ENCODE measurements at regions not wholly inside any gene's neighbourhood (a gene's known extent, or its start where the extent isn't known, plus 50 kb on each side); places are given as distances from the start of the nearest gene placed in this dataset.
A peak's percentile ranks its signal among the peaks of the same experiment; 100 is the strongest.

DNA sequence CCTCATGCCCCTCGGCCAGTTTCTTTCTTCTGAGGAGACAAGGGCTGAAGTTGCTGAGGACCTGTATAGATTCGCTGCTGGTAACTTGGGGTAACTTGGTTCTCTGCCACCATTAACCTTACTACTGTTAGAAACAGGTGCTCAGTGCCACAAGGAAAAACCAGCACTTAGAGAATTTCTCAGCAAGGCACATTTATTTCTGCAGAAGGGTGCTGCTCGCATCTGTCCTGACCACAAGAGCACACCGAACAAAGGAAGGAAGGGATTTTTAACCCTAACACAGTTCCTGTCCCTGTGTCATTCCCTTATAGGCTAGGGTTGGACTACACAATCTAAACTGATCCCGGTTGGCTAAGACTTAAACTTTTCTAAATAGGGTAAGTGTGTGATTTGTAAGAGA, 154.1 kb downstream of the SOCS6 start:
- Histone ChIP-seq H3K4me2 (ENCODE audit: low read depth, low read length) (no peak overlapping the region), H3K27ac (ENCODE audit: extremely low read length, insufficient read depth, low read length) (no peak overlapping the region), H3K79me2 (ENCODE audit: insufficient read depth, low read length) (no peaks in the 10 kb centered on the region), H3K36me3 (replicated peaks in 1 of 2; ENCODE audit: control insufficient read depth in 1 of 2, insufficient read depth in 2 of 2, low read length in 2 of 2) (no peaks in the 10 kb centered on the region), H3K4me3 (replicated peaks in 1 of 3; ENCODE audit: insufficient read depth in 1 of 3, low read depth in 2 of 3, low read length in 3 of 3) (no peak overlapping the region), H3K4me1 (ENCODE audit: insufficient read depth, low read length) (peaks cover 31% of the 10 kb centered on the region), H3K27me3 (ENCODE audit: control insufficient read depth in 1 of 2, insufficient read depth in 2 of 2, low read length in 2 of 2) (no peaks in the 10 kb centered on the region), H3K9ac (ENCODE audit: insufficient read depth, low read depth, low read length) (no peak overlapping the region), H4K20me1 (ENCODE audit: insufficient read depth, low read length) (no peaks in the 10 kb centered on the region), H3K9me3 (ENCODE audit: low read length) (peaks cover 28% of the 10 kb centered on the region), H2AFZ (ENCODE audit: low read length) (no peak overlapping the region)
- DNase-seq (ENCODE audit: low spot score): no peak
- in situ Hi-C loops (cut with HindIII; ENCODE audit: extremely low pct_ligation_motif_present, low pct_unique_long_range_greater_than_20kb) (no loop called here), intact Hi-C loops (cut with micrococcal nuclease; ENCODE audit: unreplicated experiment) (no loop called here)
- TF ChIP-seq ZNF562 (CRISPR knock-in tag; IDR thresholded peaks at IDR 0.05; ENCODE audit: borderline replicate concordance) (peak; percentile 97), SOX5 (CRISPR knock-in tag; IDR thresholded peaks at IDR 0.05; ENCODE audit: borderline replicate concordance) (no peak), ZNF747 (CRISPR knock-in tag; IDR thresholded peaks at IDR 0.05; ENCODE audit: borderline replicate concordance) (no peak), RFX3 (CRISPR knock-in tag; IDR thresholded peaks at IDR 0.05) (no peak), SRSF4 (IDR thresholded peaks at IDR 0.05; ENCODE audit: low read depth, low read length, poor library complexity, severe bottlenecking) (no peak), ZNF768 (CRISPR knock-in tag; IDR thresholded peaks at IDR 0.05) (no peak), SETDB1 (CRISPR knock-in tag; IDR thresholded peaks at IDR 0.05; ENCODE audit: borderline replicate concordance) (peak; percentile 69; the same call in 1 of the 2 replicates), ZBTB21 (CRISPR knock-in tag; IDR thresholded peaks at IDR 0.05) (no peak), BHLHE40 (IDR thresholded peaks at IDR 0.05; ENCODE audit: low read length) (no peak), ZMYM2 (CRISPR knock-in tag; IDR thresholded peaks at IDR 0.05) (0 out of 2 replicates have a peak, but pooled peaks have one; percentile 26), MEIS1 (CRISPR knock-in tag; IDR thresholded peaks at IDR 0.05; ENCODE audit: borderline replicate concordance) (no peak)
- TF ChIP-seq, protein P1, sequence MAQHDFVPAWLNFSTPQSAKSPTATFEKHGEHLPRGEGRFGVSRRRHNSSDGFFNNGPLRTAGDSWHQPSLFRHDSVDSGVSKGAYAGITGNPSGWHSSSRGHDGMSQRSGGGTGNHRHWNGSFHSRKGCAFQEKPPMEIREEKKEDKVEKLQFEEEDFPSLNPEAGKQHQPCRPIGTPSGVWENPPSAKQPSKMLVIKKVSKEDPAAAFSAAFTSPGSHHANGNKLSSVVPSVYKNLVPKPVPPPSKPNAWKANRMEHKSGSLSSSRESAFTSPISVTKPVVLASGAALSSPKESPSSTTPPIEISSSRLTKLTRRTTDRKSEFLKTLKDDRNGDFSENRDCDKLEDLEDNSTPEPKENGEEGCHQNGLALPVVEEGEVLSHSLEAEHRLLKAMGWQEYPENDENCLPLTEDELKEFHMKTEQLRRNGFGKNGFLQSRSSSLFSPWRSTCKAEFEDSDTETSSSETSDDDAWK (CRISPR knock-in tag; IDR thresholded peaks at IDR 0.05): no peak
- TF ChIP-seq, protein P2, sequence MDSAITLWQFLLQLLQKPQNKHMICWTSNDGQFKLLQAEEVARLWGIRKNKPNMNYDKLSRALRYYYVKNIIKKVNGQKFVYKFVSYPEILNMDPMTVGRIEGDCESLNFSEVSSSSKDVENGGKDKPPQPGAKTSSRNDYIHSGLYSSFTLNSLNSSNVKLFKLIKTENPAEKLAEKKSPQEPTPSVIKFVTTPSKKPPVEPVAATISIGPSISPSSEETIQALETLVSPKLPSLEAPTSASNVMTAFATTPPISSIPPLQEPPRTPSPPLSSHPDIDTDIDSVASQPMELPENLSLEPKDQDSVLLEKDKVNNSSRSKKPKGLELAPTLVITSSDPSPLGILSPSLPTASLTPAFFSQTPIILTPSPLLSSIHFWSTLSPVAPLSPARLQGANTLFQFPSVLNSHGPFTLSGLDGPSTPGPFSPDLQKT (CRISPR knock-in tag; IDR thresholded peaks at IDR 0.05; ENCODE audit: borderline replicate concordance): no peak
- TF ChIP-seq, protein P3, sequence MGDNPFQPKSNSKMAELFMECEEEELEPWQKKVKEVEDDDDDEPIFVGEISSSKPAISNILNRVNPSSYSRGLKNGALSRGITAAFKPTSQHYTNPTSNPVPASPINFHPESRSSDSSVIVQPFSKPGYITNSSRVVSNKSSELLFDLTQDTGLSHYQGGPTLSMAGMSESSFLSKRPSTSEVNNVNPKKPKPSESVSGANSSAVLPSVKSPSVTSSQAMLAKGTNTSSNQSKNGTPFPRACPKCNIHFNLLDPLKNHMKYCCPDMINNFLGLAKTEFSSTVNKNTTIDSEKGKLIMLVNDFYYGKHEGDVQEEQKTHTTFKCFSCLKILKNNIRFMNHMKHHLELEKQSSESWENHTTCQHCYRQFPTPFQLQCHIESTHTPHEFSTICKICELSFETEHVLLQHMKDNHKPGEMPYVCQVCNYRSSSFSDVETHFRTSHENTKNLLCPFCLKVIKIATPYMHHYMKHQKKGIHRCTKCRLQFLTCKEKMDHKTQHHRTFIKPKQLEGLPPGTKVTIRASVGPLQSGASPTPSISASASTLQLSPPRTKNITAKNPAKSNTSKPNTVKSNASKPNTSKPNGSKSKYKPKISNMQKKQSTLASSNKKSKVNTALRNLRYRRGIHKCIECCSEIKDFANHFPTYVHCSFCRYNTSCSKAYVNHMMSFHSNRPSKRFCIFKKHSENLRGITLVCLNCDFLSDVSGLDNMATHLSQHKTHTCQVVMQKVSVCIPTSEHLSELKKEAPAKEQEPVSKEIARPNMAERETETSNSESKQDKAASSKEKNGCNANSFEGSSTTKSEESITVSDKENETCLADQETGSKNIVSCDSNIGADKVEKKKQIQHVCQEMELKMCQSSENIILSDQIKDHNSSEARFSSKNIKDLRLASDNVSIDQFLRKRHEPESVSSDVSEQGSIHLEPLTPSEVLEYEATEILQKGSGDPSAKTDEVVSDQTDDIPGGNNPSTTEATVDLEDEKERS (CRISPR knock-in tag; IDR thresholded peaks at IDR 0.05): 0 out of 2 replicates have a peak, but pooled peaks have one; percentile 68
- TF ChIP-seq, protein P4, sequence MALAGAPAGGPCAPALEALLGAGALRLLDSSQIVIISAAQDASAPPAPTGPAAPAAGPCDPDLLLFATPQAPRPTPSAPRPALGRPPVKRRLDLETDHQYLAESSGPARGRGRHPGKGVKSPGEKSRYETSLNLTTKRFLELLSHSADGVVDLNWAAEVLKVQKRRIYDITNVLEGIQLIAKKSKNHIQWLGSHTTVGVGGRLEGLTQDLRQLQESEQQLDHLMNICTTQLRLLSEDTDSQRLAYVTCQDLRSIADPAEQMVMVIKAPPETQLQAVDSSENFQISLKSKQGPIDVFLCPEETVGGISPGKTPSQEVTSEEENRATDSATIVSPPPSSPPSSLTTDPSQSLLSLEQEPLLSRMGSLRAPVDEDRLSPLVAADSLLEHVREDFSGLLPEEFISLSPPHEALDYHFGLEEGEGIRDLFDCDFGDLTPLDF (CRISPR knock-in tag; IDR thresholded peaks at IDR 0.05): no peak
- no TSS peak for BruUV-seq (replicated peaks)
- CTCF ChIA-PET (ENCODE audit: low intra/inter-chr PET ratio, low total read pairs): no interaction called here
- POLR2A ChIA-PET: no interaction called here
- WGBS (ENCODE audit: low lambda C conversion rate): 66% methylated on average over 5 of the region's 5 CpGs
- no peak for ATAC-seq
- no peak for FAIRE-seq

All from HepG2 (cell line).